Parathyroid adenoma (tissue), 2 donors: ENCODE measurements at regions not wholly inside any gene's neighbourhood (a gene's known extent, or its start where the extent isn't known, plus 50 kb on each side); places are given as distances from the start of the nearest gene placed in this dataset.

Experiments used
- H2AFZ ChIP-seq: fragments of 300-600 bp; sonication (generic); one replicate; pipeline ENCODE4 v1.7.0; 2017; ENCODE audit warnings: antibody characterized with exemption, mild to moderate bottlenecking
- H3K27ac ChIP-seq: fragments of 300-600 bp; sonication (generic); one replicate; pipeline ENCODE4 v1.7.0; 2017
- H3K27me3 ChIP-seq: fragments of 300-600 bp; sonication (generic); one replicate; pipeline ENCODE4 v1.7.0; 2017; ENCODE audit warnings: low read length; ENCODE audit not compliant: control insufficient read depth, insufficient read depth
- H3K36me3 ChIP-seq: fragments of 300-600 bp; sonication (generic); one replicate; pipeline ENCODE4 v1.7.0; 2017; ENCODE audit warnings: low read length; ENCODE audit not compliant: control insufficient read depth, insufficient read depth
- H3K4me1 ChIP-seq: fragments of 300-600 bp; sonication (generic); one replicate; pipeline ENCODE4 v1.7.0; 2017; ENCODE audit warnings: control low read depth
- H3K4me2 ChIP-seq: fragments of 300-600 bp; sonication (generic); one replicate; pipeline ENCODE4 v1.7.0; 2017; ENCODE audit warnings: low read length
- H3K4me3 ChIP-seq: fragments of 300-600 bp; sonication (generic); one replicate; pipeline ENCODE4 v1.7.0; 2017; ENCODE audit warnings: low read depth, low read length
- H3K79me2 ChIP-seq: fragments of 300-600 bp; sonication (generic); one replicate; pipeline ENCODE4 v1.7.0; 2017; ENCODE audit warnings: control low read depth
- H3K9ac ChIP-seq: fragments of 300-600 bp; sonication (generic); one replicate; pipeline ENCODE4 v1.7.0; 2017; ENCODE audit warnings: mild to moderate bottlenecking
- H3K9me3 ChIP-seq: fragments of 300-600 bp; sonication (generic); one replicate; pipeline ENCODE4 v1.7.0; 2017; ENCODE audit warnings: low read length; ENCODE audit not compliant: control insufficient read depth
- TF ChIP-seq, protein P1 (sequence below): fragments of 300-600 bp; sonication (generic); IDR thresholded peaks from one replicate; pipeline ENCODE4 v1.7.0; 2017; ENCODE audit warnings: antibody characterized with exemption, mild to moderate bottlenecking
- donor health status: primary hyperparathyroidism.

DNA sequence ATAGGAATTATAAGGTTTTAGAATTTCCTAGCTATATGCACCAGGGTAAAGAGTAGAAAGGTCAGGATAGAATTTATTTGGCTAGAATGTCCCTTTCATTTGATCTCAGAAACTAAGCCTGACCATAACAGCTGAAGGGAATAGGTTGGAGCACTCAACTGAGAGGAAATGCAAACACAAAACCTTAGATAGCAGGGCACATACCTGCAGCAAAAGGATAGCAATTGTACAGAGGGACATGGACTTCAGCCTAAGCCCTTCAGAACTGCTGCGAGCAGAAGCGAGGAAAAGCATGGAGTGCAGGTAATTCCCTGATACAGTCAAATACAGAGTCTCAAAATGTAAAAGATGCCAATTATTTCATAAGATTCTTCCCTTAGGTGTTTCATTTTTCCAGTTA is 211.0 kb upstream of the DDI1 start:
- Histone ChIP-seq H3K9ac (no peak overlapping the region), H3K4me3 (no peak overlapping the region), H2AFZ (no peak overlapping the region), H3K9me3 (no peaks in the 10 kb centered on the region), H3K4me1 (no peaks in the 10 kb centered on the region), H3K79me2 (no peaks in the 10 kb centered on the region), H3K4me2 (no peak overlapping the region), H3K36me3 (no peaks in the 10 kb centered on the region), H3K27ac (no peak overlapping the region), H3K27me3 (no peaks in the 10 kb centered on the region)
- TF ChIP-seq, protein P1, sequence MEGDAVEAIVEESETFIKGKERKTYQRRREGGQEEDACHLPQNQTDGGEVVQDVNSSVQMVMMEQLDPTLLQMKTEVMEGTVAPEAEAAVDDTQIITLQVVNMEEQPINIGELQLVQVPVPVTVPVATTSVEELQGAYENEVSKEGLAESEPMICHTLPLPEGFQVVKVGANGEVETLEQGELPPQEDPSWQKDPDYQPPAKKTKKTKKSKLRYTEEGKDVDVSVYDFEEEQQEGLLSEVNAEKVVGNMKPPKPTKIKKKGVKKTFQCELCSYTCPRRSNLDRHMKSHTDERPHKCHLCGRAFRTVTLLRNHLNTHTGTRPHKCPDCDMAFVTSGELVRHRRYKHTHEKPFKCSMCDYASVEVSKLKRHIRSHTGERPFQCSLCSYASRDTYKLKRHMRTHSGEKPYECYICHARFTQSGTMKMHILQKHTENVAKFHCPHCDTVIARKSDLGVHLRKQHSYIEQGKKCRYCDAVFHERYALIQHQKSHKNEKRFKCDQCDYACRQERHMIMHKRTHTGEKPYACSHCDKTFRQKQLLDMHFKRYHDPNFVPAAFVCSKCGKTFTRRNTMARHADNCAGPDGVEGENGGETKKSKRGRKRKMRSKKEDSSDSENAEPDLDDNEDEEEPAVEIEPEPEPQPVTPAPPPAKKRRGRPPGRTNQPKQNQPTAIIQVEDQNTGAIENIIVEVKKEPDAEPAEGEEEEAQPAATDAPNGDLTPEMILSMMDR, result no peak

DNA sequence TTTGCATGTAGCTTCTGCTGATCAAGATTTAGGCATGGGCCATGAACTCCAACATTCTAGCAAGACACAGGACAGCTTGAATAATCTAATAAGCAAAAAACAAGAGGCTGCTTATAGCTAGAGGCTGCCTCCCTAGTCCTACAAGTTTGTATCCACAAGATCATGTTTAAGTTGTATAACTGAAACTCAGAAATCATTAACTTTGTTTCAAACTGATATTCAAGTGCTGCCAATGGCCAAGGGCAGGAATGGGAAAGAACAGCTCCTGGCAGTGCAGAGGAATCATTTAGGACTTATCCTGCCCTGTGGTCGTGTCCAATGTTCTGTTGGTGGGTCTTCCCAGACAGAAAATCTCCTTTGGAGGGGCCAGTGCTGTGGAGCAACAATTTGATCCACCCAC is 209.6 kb upstream of the DDI1 start:
- Histone ChIP-seq H3K9me3 (no peaks in the 10 kb centered on the region), H3K9ac (no peak overlapping the region), H3K36me3 (no peaks in the 10 kb centered on the region), H3K27me3 (no peaks in the 10 kb centered on the region), H3K4me3 (no peak overlapping the region), H3K4me2 (no peak overlapping the region), H3K79me2 (no peaks in the 10 kb centered on the region), H3K27ac (no peak overlapping the region), H2AFZ (no peak overlapping the region), H3K4me1 (no peaks in the 10 kb centered on the region)
- TF ChIP-seq, protein P1, result no peak

DNA sequence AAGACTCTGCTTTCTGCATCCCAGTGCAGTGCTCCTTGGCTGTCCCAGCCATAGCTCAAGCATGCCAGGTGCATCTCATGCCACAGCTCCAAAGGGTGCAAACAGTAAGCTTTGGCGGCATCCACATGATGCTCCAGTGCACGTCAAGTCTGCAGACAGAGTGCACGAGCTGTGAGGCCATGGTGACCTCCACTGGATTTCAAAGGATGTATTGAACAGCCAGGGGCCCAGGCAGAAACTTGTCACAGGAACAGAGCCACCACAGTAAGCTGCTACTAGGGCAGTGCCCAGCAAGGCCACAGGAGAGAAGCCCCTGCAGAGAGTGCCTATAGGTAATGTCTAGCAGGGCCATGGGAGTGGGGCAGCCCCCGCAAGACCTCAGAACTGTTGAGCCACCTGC is 206.8 kb upstream of the DDI1 start:
- H2AFZ ChIP-seq, result no peak overlapping the region
- H3K79me2 ChIP-seq, result no peaks in the 10 kb centered on the region
- H3K4me3 ChIP-seq, result no peak overlapping the region
- H3K9me3 ChIP-seq, result no peaks in the 10 kb centered on the region
- H3K27ac ChIP-seq, result no peak overlapping the region
- H3K9ac ChIP-seq, result no peak overlapping the region
- no peaks in the 10 kb centered on the region for H3K36me3 ChIP-seq
- H3K4me2 ChIP-seq, result no peak overlapping the region
- TF ChIP-seq, protein P1, result no peak
- no peaks in the 10 kb centered on the region for H3K27me3 ChIP-seq
- H3K4me1 ChIP-seq, result no peaks in the 10 kb centered on the region

DNA sequence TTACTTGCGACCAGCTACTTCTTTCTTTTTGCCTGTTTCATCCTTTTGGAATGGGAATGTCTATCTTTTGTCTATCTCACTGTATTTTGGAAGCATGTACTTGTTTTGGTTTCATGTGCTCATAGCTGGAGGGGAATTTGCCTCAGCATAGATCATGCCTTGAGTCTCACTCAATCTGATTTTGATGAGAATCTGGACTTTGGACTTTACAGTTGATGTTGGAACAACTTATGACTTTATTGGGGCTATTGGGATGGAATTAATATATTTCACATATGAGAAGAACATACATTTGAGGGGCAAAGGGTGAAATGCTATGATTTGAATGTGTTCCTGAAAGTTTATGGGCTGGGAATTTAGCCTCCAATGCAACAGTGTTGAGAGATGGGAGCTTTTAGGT is 206.2 kb upstream of the DDI1 start:
- TF ChIP-seq, protein P1, result no peak
- Histone ChIP-seq H3K4me3 (no peak overlapping the region), H3K27ac (no peak overlapping the region), H3K9me3 (no peaks in the 10 kb centered on the region), H2AFZ (no peak overlapping the region), H3K27me3 (no peaks in the 10 kb centered on the region), H3K4me1 (no peaks in the 10 kb centered on the region), H3K79me2 (no peaks in the 10 kb centered on the region), H3K4me2 (no peak overlapping the region), H3K36me3 (no peaks in the 10 kb centered on the region), H3K9ac (no peak overlapping the region)

DNA sequence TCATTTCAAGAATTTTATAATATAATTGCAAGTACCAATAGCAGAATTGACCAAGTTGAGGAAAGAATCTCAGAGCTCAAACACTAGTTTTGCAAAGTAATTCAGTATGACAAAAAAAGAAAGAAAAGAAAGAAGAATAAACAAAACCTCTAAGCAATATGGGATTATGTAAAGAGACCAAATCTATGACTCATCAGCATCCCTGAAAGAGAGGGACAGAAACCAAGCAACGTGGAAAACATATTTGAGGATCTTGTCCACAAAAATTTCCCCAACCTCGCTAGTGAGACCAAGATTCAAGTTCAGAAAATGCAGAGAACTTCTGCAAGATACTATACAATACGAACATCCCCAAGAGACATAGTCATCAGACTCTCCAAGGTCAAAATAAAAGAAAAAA is 203.7 kb upstream of the DDI1 start:
- H3K4me1 ChIP-seq, result no peaks in the 10 kb centered on the region
- H3K36me3 ChIP-seq, result no peaks in the 10 kb centered on the region
- H3K9me3 ChIP-seq, result no peaks in the 10 kb centered on the region
- no peaks in the 10 kb centered on the region for H3K27me3 ChIP-seq
- TF ChIP-seq, protein P1, result no peak
- H3K9ac ChIP-seq, result no peak overlapping the region
- H3K4me3 ChIP-seq, result no peak overlapping the region
- no peak overlapping the region for H3K27ac ChIP-seq
- no peaks in the 10 kb centered on the region for H3K79me2 ChIP-seq
- H2AFZ ChIP-seq, result no peak overlapping the region
- H3K4me2 ChIP-seq, result no peak overlapping the region
